ENCODE measurements at regions not wholly inside any gene's neighbourhood (a gene's known extent, or its start where the extent isn't known, plus 50 kb on each side); places are given as distances from the start of the nearest gene placed in this dataset.

DNA sequence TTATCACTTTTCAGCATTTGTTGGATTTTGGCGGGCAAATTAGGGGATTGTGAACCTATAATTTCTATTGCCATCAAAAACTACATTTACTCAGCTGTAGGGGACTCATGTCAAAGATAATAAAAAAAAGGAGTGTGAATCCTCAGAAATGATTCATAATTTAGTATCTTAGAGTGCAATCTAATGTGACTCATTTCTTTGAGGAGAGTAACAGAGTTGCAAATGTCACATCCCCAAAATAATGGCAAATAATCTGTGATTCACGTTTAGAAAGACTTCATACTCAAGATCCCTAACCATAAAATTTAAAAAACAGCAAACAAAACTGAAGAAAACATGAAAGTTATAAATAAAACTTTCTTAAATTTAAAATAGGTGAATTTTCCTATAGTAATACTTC lies 373.0 kb downstream of the CDH2 start:
- DNase-seq (ENCODE audit: low read depth), result peak; percentile 41
- Histone ChIP-seq H3K27me3 (ENCODE audit: control insufficient read depth, insufficient read depth, low read length) (no peaks in the 10 kb centered on the region), H3K36me3 (ENCODE audit: control insufficient read depth, insufficient read depth, low read length) (no peaks in the 10 kb centered on the region), H3K4me3 (ENCODE audit: low read depth, low read length) (no peak overlapping the region)
- TF ChIP-seq, protein P1, sequence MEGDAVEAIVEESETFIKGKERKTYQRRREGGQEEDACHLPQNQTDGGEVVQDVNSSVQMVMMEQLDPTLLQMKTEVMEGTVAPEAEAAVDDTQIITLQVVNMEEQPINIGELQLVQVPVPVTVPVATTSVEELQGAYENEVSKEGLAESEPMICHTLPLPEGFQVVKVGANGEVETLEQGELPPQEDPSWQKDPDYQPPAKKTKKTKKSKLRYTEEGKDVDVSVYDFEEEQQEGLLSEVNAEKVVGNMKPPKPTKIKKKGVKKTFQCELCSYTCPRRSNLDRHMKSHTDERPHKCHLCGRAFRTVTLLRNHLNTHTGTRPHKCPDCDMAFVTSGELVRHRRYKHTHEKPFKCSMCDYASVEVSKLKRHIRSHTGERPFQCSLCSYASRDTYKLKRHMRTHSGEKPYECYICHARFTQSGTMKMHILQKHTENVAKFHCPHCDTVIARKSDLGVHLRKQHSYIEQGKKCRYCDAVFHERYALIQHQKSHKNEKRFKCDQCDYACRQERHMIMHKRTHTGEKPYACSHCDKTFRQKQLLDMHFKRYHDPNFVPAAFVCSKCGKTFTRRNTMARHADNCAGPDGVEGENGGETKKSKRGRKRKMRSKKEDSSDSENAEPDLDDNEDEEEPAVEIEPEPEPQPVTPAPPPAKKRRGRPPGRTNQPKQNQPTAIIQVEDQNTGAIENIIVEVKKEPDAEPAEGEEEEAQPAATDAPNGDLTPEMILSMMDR (IDR thresholded peaks at IDR 0.05; ENCODE audit: insufficient read depth, low read length, severe bottlenecking), result no peak
- no peak for FAIRE-seq

DNA sequence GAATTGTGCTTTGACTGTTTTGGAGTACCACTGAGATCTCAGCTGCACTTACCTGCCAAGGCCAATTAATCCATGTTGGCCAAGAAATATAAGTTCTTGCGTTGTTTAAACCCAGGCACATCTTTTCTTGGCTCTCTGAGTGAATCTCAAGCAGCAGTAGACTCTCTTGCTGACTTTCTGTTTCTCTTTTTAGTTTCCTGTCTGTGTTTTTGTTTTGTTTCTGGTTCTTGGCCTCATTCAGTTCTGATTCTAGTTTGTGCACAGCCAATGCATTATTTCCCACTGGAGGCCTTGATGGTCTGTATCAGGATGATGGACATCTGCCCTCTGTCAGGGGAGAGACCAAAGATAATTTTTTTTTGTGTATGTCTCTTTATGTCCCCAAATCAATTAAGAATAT lies 379.4 kb downstream of the CDH2 start:
- no peak for FAIRE-seq
- no peak overlapping the region for H3K4me3 ChIP-seq (ENCODE audit: low read depth, low read length)
- H3K36me3 ChIP-seq (ENCODE audit: control insufficient read depth, insufficient read depth, low read length), result no peaks in the 10 kb centered on the region
- TF ChIP-seq, protein P1 (IDR thresholded peaks at IDR 0.05; ENCODE audit: insufficient read depth, low read length, severe bottlenecking), result no peak
- no peak for DNase-seq (ENCODE audit: low read depth)
- no peaks in the 10 kb centered on the region for H3K27me3 ChIP-seq (ENCODE audit: control insufficient read depth, insufficient read depth, low read length)

DNA sequence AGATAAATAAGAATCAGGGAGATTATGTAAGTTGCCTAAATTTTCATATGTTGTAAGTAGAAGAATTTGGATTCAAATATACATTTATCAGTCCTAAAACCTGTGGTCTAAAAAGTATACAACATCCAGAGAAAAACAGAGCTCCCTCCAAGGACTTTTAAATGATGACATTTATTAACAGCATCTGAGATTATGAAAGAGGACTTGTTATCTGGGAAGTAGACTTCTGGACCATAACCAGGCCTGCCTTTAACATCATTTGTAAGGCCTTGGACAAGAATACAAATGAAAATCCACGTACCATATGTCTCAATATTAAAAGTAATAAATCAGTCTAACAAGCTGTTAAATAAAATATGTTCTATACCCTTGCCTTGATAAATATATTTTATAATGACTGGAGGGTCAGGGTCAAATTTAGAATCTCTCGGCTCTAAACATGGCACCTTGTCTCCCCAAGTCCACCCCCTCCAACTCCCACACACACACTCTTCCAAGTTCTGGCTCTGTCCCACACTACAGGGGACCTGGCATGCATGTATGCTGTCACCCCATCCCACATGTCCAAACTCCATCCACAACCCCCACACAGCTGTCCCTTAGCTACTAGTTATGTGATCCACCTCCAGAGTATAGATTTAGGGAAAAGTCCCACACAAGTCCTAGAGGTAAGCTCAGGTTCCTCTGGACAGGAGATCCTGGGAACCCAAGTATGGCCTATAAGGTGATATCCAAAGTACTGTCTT lies 382.6 kb downstream of the CDH2 start:
- FAIRE-seq (no peak), DNase-seq (ENCODE audit: low read depth) (no peak)
- Histone ChIP-seq H3K27me3 (ENCODE audit: control insufficient read depth, insufficient read depth, low read length) (no peaks in the 10 kb centered on the region), H3K4me3 (ENCODE audit: low read depth, low read length) (no peak overlapping the region), H3K36me3 (ENCODE audit: control insufficient read depth, insufficient read depth, low read length) (no peaks in the 10 kb centered on the region)
- TF ChIP-seq, protein P1 (IDR thresholded peaks at IDR 0.05; ENCODE audit: insufficient read depth, low read length, severe bottlenecking), result no peak

- TF ChIP-seq, protein P1 (IDR thresholded peaks at IDR 0.05; ENCODE audit: insufficient read depth, low read length, severe bottlenecking), result no peak
- DNase-seq (ENCODE audit: low read depth) (no peak), FAIRE-seq (no peak)
- no peaks in the 10 kb centered on the region for H3K36me3 ChIP-seq (ENCODE audit: control insufficient read depth, insufficient read depth, low read length)
- no peak overlapping the region for H3K4me3 ChIP-seq (ENCODE audit: low read depth, low read length)
- no peaks in the 10 kb centered on the region for H3K27me3 ChIP-seq (ENCODE audit: control insufficient read depth, insufficient read depth, low read length)
Observed at GRCh38 chr18:27793013-27793785, 383.7 kb downstream of the CDH2 start.

DNA sequence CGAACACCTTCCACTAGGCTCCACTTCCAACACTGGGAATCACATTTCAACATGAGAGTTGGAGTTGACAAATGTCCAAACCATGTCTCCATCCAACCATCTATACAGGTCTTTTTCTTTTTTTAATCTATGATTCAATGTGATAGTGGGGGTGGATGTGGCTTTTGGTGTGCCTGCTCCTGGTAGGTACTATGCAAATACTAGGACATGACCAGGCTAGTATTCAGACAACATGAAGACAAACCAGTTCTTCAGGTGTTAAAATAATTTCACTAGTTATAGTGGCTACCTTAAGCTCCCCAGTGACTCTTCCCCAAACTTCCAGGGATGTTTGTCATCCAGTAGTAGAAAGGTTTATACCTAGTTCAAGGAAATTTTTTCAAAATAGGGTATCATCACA lies 387.5 kb downstream of the CDH2 start:
- Histone ChIP-seq H3K4me3 (ENCODE audit: low read depth, low read length) (no peak overlapping the region), H3K27me3 (ENCODE audit: control insufficient read depth, insufficient read depth, low read length) (no peaks in the 10 kb centered on the region), H3K36me3 (ENCODE audit: control insufficient read depth, insufficient read depth, low read length) (no peaks in the 10 kb centered on the region)
- DNase-seq (ENCODE audit: low read depth), result peak; percentile 99
- TF ChIP-seq, protein P1 (IDR thresholded peaks at IDR 0.05; ENCODE audit: insufficient read depth, low read length, severe bottlenecking), result no peak
- no peak for FAIRE-seq

Measured in bronchial epithelial cell (primary cell).